ENCODE measurements at regions not wholly inside any gene's neighbourhood (a gene's known extent, or its start where the extent isn't known, plus 50 kb on each side); places are given as distances from the start of the nearest gene placed in this dataset.

- FAIRE-seq: no peak
- no peak for DNase-seq (ENCODE audit: insufficient read length, low spot score)
- no peak for TF ChIP-seq SPI1 (IDR thresholded peaks at IDR 0.05; ENCODE audit: low read depth, low read length)
- no peak for TF ChIP-seq TAF1 (IDR thresholded peaks at IDR 0.05; ENCODE audit: low read depth, low read length)
- TF ChIP-seq PAX5 (IDR thresholded peaks at IDR 0.05; ENCODE audit: insufficient read depth, low read length, severe bottlenecking): no peak
- no peak for TF ChIP-seq POLR2AphosphoS5 (IDR thresholded peaks at IDR 0.05; ENCODE audit: low read depth, low read length)
- no peak for TF ChIP-seq POU2F2 (IDR thresholded peaks at IDR 0.05; ENCODE audit: low read depth, low read length)
- no peak for TF ChIP-seq POLR2A (IDR thresholded peaks at IDR 0.05; ENCODE audit: low read depth, low read length)
These were observed 1135.4 kb downstream of the XPNPEP1 start for GRCh38 chr10:108787932-108788331.

GRCh38 chr10:108785011-108785410 is 1138.3 kb downstream of the XPNPEP1 start:
- TF ChIP-seq TAF1 (IDR thresholded peaks at IDR 0.05; ENCODE audit: low read depth, low read length) (no peak), POLR2AphosphoS5 (IDR thresholded peaks at IDR 0.05; ENCODE audit: low read depth, low read length) (no peak), POU2F2 (IDR thresholded peaks at IDR 0.05; ENCODE audit: low read depth, low read length) (no peak), PAX5 (IDR thresholded peaks at IDR 0.05; ENCODE audit: insufficient read depth, low read length, severe bottlenecking) (no peak), SPI1 (IDR thresholded peaks at IDR 0.05; ENCODE audit: low read depth, low read length) (no peak), POLR2A (IDR thresholded peaks at IDR 0.05; ENCODE audit: low read depth, low read length) (no peak)
- FAIRE-seq (no peak), DNase-seq (ENCODE audit: insufficient read length, low spot score) (no peak)

- TF ChIP-seq TAF1 (IDR thresholded peaks at IDR 0.05; ENCODE audit: low read depth, low read length): no peak
- TF ChIP-seq POU2F2 (IDR thresholded peaks at IDR 0.05; ENCODE audit: low read depth, low read length): no peak
- no peak for TF ChIP-seq PAX5 (IDR thresholded peaks at IDR 0.05; ENCODE audit: insufficient read depth, low read length, severe bottlenecking)
- no peak for TF ChIP-seq SPI1 (IDR thresholded peaks at IDR 0.05; ENCODE audit: low read depth, low read length)
- no peak for TF ChIP-seq POLR2AphosphoS5 (IDR thresholded peaks at IDR 0.05; ENCODE audit: low read depth, low read length)
- no peak for TF ChIP-seq POLR2A (IDR thresholded peaks at IDR 0.05; ENCODE audit: low read depth, low read length)
- DNase-seq (ENCODE audit: insufficient read length, low spot score) (no peak), FAIRE-seq (no peak)
These were observed 1138.8 kb downstream of the XPNPEP1 start for GRCh38 chr10:108784534-108784933.

GRCh38 chr10:108783897-108784296 is 1139.4 kb downstream of the XPNPEP1 start:
- TF ChIP-seq POLR2A (IDR thresholded peaks at IDR 0.05; ENCODE audit: low read depth, low read length) (no peak), POLR2AphosphoS5 (IDR thresholded peaks at IDR 0.05; ENCODE audit: low read depth, low read length) (no peak)
- FAIRE-seq (peak; percentile 91), DNase-seq (ENCODE audit: insufficient read length, low spot score) (peak; percentile 1)

GRCh38 chr10:108782411-108782810 is 1140.9 kb downstream of the XPNPEP1 start:
- FAIRE-seq (no peak), DNase-seq (ENCODE audit: insufficient read length, low spot score) (no peak)
- TF ChIP-seq POU2F2 (IDR thresholded peaks at IDR 0.05; ENCODE audit: low read depth, low read length): no peak
- no peak for TF ChIP-seq POLR2AphosphoS5 (IDR thresholded peaks at IDR 0.05; ENCODE audit: low read depth, low read length)
- TF ChIP-seq PAX5 (IDR thresholded peaks at IDR 0.05; ENCODE audit: insufficient read depth, low read length, severe bottlenecking): no peak

- no peak for FAIRE-seq
- DNase-seq (ENCODE audit: insufficient read length, low spot score): no peak
- TF ChIP-seq TAF1 (IDR thresholded peaks at IDR 0.05; ENCODE audit: low read depth, low read length): no peak
- no peak for TF ChIP-seq PAX5 (IDR thresholded peaks at IDR 0.05; ENCODE audit: insufficient read depth, low read length, severe bottlenecking)
- TF ChIP-seq SPI1 (IDR thresholded peaks at IDR 0.05; ENCODE audit: low read depth, low read length): no peak
- no peak for TF ChIP-seq POLR2AphosphoS5 (IDR thresholded peaks at IDR 0.05; ENCODE audit: low read depth, low read length)
- no peak for TF ChIP-seq POLR2A (IDR thresholded peaks at IDR 0.05; ENCODE audit: low read depth, low read length)
- no peak for TF ChIP-seq POU2F2 (IDR thresholded peaks at IDR 0.05; ENCODE audit: low read depth, low read length)
These were observed 1143.8 kb downstream of the XPNPEP1 start for GRCh38 chr10:108779501-108779900.

- FAIRE-seq: no peak
- TF ChIP-seq TAF1 (IDR thresholded peaks at IDR 0.05; ENCODE audit: low read depth, low read length) (no peak), SPI1 (IDR thresholded peaks at IDR 0.05; ENCODE audit: low read depth, low read length) (no peak)
- DNase-seq (ENCODE audit: insufficient read length, low spot score): no peak
These were observed 1147.3 kb downstream of the XPNPEP1 start for GRCh38 chr10:108775911-108776475.

- no peak for TF ChIP-seq PAX5 (IDR thresholded peaks at IDR 0.05; ENCODE audit: insufficient read depth, low read length, severe bottlenecking)
- TF ChIP-seq SPI1 (IDR thresholded peaks at IDR 0.05; ENCODE audit: low read depth, low read length): no peak
- no peak for TF ChIP-seq TAF1 (IDR thresholded peaks at IDR 0.05; ENCODE audit: low read depth, low read length)
- TF ChIP-seq POLR2A (IDR thresholded peaks at IDR 0.05; ENCODE audit: low read depth, low read length): no peak
- no peak for TF ChIP-seq POU2F2 (IDR thresholded peaks at IDR 0.05; ENCODE audit: low read depth, low read length)
- no peak for TF ChIP-seq POLR2AphosphoS5 (IDR thresholded peaks at IDR 0.05; ENCODE audit: low read depth, low read length)
- no peak for FAIRE-seq
- no peak for DNase-seq (ENCODE audit: insufficient read length, low spot score)
These were observed 1152.2 kb downstream of the XPNPEP1 start for GRCh38 chr10:108771106-108771505.

GRCh38 chr10:108765794-108766193 is 1157.5 kb downstream of the XPNPEP1 start:
- FAIRE-seq (no peak), DNase-seq (ENCODE audit: insufficient read length, low spot score) (no peak)
- TF ChIP-seq POLR2AphosphoS5 (IDR thresholded peaks at IDR 0.05; ENCODE audit: low read depth, low read length) (no peak), TAF1 (IDR thresholded peaks at IDR 0.05; ENCODE audit: low read depth, low read length) (no peak), SPI1 (IDR thresholded peaks at IDR 0.05; ENCODE audit: low read depth, low read length) (no peak), POLR2A (IDR thresholded peaks at IDR 0.05; ENCODE audit: low read depth, low read length) (no peak), POU2F2 (IDR thresholded peaks at IDR 0.05; ENCODE audit: low read depth, low read length) (no peak), PAX5 (IDR thresholded peaks at IDR 0.05; ENCODE audit: insufficient read depth, low read length, severe bottlenecking) (no peak)

- DNase-seq (ENCODE audit: insufficient read length, low spot score) (no peak), FAIRE-seq (no peak)
- TF ChIP-seq SPI1 (IDR thresholded peaks at IDR 0.05; ENCODE audit: low read depth, low read length): no peak
- no peak for TF ChIP-seq POU2F2 (IDR thresholded peaks at IDR 0.05; ENCODE audit: low read depth, low read length)
- TF ChIP-seq PAX5 (IDR thresholded peaks at IDR 0.05; ENCODE audit: insufficient read depth, low read length, severe bottlenecking): no peak
- TF ChIP-seq POLR2A (IDR thresholded peaks at IDR 0.05; ENCODE audit: low read depth, low read length): no peak
- no peak for TF ChIP-seq TAF1 (IDR thresholded peaks at IDR 0.05; ENCODE audit: low read depth, low read length)
- no peak for TF ChIP-seq POLR2AphosphoS5 (IDR thresholded peaks at IDR 0.05; ENCODE audit: low read depth, low read length)
These were observed 1165.4 kb downstream of the XPNPEP1 start for GRCh38 chr10:108757946-108758345.
